MM.1S (cell line): ENCODE measurements at regions not wholly inside any gene's neighbourhood (a gene's known extent, or its start where the extent isn't known, plus 50 kb on each side); places are given as distances from the start of the nearest gene placed in this dataset.

Experiments used
- EZH2phosphoT487 ChIP-seq: fragments of 300-600 bp; sonication (generic); IDR thresholded peaks from 2 replicates; pipeline ENCODE4 v1.6.1; 2018; ENCODE audit warnings: antibody characterized with exemption, low read length
- TF ChIP-seq, protein P1 (sequence below): fragments of 300-600 bp; sonication (generic); IDR thresholded peaks from 2 replicates; pipeline ENCODE4 v1.5.1; 2016; ENCODE audit warnings: antibody characterized with exemption, low read length, mixed read lengths

DNA sequence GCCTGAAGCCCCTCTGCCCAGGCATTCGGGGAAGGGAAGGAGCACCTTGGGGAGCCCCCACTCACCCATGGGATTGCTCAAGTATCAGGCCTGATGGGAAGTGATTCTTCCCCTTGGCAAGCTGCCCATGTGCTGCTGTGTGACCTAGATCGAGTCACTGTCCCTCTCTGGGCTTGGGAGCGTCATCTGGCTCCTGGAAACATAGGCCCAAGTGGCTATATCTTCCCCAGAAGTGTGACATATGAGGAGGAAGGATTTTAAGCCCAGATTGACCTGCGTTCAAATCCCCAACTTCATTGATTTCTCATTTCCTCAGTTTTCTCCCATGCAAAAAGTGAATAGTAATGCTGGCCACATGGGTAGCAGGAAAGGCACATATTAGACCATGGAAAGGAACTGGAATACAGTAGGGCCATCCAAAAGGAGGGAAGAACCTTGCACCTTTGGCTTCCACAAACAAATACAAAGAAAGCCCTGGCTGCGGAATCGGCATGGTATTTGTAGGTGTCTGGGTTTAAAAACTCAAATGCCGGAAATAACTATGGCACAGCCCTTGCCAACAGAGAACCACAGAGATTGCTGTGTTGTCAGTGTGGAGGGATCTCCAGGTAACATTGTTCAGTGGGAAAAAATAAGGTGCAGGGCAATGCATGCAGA, 169.5 kb upstream of the ZMIZ1 start:
- no peak for TF ChIP-seq EZH2phosphoT487
- TF ChIP-seq, protein P1, sequence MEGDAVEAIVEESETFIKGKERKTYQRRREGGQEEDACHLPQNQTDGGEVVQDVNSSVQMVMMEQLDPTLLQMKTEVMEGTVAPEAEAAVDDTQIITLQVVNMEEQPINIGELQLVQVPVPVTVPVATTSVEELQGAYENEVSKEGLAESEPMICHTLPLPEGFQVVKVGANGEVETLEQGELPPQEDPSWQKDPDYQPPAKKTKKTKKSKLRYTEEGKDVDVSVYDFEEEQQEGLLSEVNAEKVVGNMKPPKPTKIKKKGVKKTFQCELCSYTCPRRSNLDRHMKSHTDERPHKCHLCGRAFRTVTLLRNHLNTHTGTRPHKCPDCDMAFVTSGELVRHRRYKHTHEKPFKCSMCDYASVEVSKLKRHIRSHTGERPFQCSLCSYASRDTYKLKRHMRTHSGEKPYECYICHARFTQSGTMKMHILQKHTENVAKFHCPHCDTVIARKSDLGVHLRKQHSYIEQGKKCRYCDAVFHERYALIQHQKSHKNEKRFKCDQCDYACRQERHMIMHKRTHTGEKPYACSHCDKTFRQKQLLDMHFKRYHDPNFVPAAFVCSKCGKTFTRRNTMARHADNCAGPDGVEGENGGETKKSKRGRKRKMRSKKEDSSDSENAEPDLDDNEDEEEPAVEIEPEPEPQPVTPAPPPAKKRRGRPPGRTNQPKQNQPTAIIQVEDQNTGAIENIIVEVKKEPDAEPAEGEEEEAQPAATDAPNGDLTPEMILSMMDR = no peak
